Heart right ventricle (tissue), 16 donors: ENCODE measurements at regions not wholly inside any gene's neighbourhood (a gene's known extent, or its start where the extent isn't known, plus 50 kb on each side); places are given as distances from the start of the nearest gene placed in this dataset.
"Not testable (repeated sequence)": the region's sequence is repeated elsewhere in the genome, so short reads cannot be mapped to it uniquely, and the experiment has no call there.

Experiments used
- ATAC-seq, 8 donors: fragments of 200-7000 bp; cut with Tn5 transposase; one replicate each; pipeline ENCODE4 v1.9.1; 2020; ENCODE audit warnings: mild to moderate bottlenecking in 8 of 8, moderate library complexity in 8 of 8, moderate number of reproducible peaks in 1 of 8
- DNase-seq, 2 donors: peaks; one replicate each; pipeline ENCODE4 v3.0.0-alpha.2; 2020
- H3K27ac ChIP-seq, 10 donors: fragments of 200-600 bp; sonication (generic) in 2 of 10; one replicate each; pipeline versions ENCODE4 v1.5.0 to v1.8.0; 2020 to 2022; ENCODE audit warnings: mild to moderate bottlenecking in 3 of 10
- H3K27me3 ChIP-seq, 7 donors: fragments of 200-600 bp; one replicate each; pipeline ENCODE4 v1.8.0; 2021 to 2022; ENCODE audit warnings: mild to moderate bottlenecking in 2 of 7
- H3K36me3 ChIP-seq, 9 donors: fragments of 200-600 bp; sonication (generic) in 1 of 9; one replicate each; pipeline versions ENCODE4 v1.5.0 to v1.8.0; 2020 to 2022; ENCODE audit warnings: mild to moderate bottlenecking in 2 of 9
- H3K4me1 ChIP-seq, 9 donors: fragments of 200-600 bp; sonication (generic) in 1 of 9; one replicate each; pipeline versions ENCODE4 v1.5.0 to v1.8.0; 2020 to 2022; ENCODE audit warnings: mild to moderate bottlenecking in 4 of 9
- H3K4me3 ChIP-seq, 10 donors: fragments of 200-600 bp; sonication (generic) in 2 of 10; one replicate each; pipeline versions ENCODE4 v1.5.0 to v1.8.0; 2020 to 2022; ENCODE audit warnings: mild to moderate bottlenecking in 7 of 10, moderate library complexity in 2 of 10
- H3K9me3 ChIP-seq, 11 donors: fragments of 200-600 bp in 10 of 11; sonication (generic) in 2 of 11; one replicate each; pipeline versions ENCODE4 v1.5.0 to v1.8.0; 2013 to 2022; ENCODE audit warnings: mild to moderate bottlenecking in 2 of 11, control low read depth in 1 of 11, moderate library complexity in 1 of 11
- WGBS, 2 donors: extraction: QIAGEN DNeasy Blood & Tissue Kit; methylation state at CpG; one replicate each; pipeline ENCODE4 v1.1.7; 2013; ENCODE audit warnings: inconsistent platforms in 1 of 2; 5-methylcytosine and 5-hydroxymethylcytosine counted together
- intact Hi-C, 10 donors: fragments of 100-400 bp; cut with DNase I; formaldehyde crosslinking; loops; one replicate each; pipeline versions ENCODE4 v1.11.1 to v1.14.2; 2022
- TF ChIP-seq, protein P1 (sequence below), 9 donors: fragments of 200-600 bp; sonication (generic) in 2 of 9; IDR thresholded peaks; one replicate each; pipeline versions ENCODE4 v1.5.0 to v1.8.0; 2021 to 2022; ENCODE audit warnings: antibody characterized with exemption in 9 of 9, mild to moderate bottlenecking in 5 of 9, moderate library complexity in 1 of 9
- donor health status: Arrhythmogenic right ventricular cardiomyopathy.
- donor health status: ischemic (EF 13 %, LVEDD 7.1; RV severe dilation, severe dysfunction).
- donor health status: healthy with polysubstance abuse.
- donor health status: DM: no; HTN: yes; CAD: no.
- donor health status: DM: no; HTN: no; CAD: no.
- donor health status: ischemic (EF 25% LVEDD 6.9; RV normal size, moderate dysfunction).
- donor health status: ischemic (EF 25% LVEDD 5.7; RV mildly dilated, moderate dysfunction).
- donor health status: healthy.
- donor health status: DM: yes; HTN: yes; CAD: no.
- donor health status: Ischemic cardiomyopathy.
- donor health status: ischemic (EF 35%, LVEDD 5.7; RV mildly dilated, moderate dysfunction).
- donor health status: nonischemic (EF 11% LVEDD 7.7; RV severe dilation, severe dysfunction).
- donor health status: DM: yes; HTN: yes; CAD: no.
- donor health status: PGD.
- donor health status: ischemic (EF 29% LVEDD 5.4; RV normal size, mild dysfunction).
- donor health status: nonischemic (EF 23%, LVEDD 6.1; RV moderate dilation, normal function).

DNA sequence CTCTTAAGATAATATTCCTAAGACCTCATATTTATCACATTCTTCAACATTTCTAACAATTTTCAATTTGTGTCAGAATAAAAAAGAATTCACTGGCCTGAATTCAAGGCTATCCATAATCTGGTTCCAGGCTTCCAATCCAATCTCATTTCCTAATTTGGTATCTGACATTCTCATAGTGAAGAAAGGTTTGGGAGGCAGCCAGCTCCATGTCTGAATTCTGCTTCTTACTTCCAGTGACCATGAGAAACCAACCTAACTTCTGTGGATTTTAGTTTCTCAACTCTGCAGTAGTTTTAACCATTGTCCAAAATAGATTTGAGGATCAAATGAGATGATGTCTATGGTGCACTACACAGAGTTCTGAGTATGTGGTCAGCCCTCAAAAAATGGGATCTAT lies 439.1 kb upstream of the GCFC2 start:
- DNase-seq (no peak), ATAC-seq (no peak)
- no peaks in the 10 kb centered on the region for H3K27me3 ChIP-seq
- peaks cover 0 to 16% (median 8%) of the 10 kb centered on the region in 11 donors for H3K9me3 ChIP-seq
- H3K4me3 ChIP-seq: no peak overlapping the region
- no peaks in the 10 kb centered on the region for H3K36me3 ChIP-seq
- no peaks in the 10 kb centered on the region for H3K4me1 ChIP-seq
- no peak overlapping the region for H3K27ac ChIP-seq
- TF ChIP-seq, protein P1, sequence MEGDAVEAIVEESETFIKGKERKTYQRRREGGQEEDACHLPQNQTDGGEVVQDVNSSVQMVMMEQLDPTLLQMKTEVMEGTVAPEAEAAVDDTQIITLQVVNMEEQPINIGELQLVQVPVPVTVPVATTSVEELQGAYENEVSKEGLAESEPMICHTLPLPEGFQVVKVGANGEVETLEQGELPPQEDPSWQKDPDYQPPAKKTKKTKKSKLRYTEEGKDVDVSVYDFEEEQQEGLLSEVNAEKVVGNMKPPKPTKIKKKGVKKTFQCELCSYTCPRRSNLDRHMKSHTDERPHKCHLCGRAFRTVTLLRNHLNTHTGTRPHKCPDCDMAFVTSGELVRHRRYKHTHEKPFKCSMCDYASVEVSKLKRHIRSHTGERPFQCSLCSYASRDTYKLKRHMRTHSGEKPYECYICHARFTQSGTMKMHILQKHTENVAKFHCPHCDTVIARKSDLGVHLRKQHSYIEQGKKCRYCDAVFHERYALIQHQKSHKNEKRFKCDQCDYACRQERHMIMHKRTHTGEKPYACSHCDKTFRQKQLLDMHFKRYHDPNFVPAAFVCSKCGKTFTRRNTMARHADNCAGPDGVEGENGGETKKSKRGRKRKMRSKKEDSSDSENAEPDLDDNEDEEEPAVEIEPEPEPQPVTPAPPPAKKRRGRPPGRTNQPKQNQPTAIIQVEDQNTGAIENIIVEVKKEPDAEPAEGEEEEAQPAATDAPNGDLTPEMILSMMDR (IDR thresholded peaks at IDR 0.05): no peak
- intact Hi-C loops: no loop called here

DNA sequence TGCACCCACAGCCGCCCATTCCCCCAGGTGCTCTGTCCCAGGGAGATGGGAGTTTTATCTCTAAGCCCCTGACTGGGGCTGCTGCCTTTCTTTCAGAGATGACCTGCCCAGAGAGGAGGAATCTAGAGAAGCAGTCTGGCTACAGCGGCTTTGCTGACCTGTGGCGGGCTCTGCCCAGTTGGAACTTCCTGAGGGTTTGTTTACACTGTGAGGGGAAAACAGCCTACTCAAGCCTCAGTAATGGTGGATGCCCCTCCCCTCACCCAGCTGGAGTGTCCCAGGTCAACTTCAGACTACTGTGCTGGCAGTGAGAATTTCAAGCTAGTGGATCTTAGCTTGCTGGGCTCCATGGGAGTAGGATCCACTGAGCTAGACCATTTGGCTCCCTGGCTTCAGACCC lies 428.6 kb upstream of the GCFC2 start:
- 55 to 62% methylated on average over 3 of the region's 3 CpGs for WGBS, 2 donors
- H3K27me3 ChIP-seq, intact Hi-C loops, DNase-seq, H3K36me3 ChIP-seq, H3K4me3 ChIP-seq, H3K27ac ChIP-seq, H3K4me1 ChIP-seq, ATAC-seq: not testable (repeated sequence)
- peaks cover 0 to 39% (median 2%) of the 10 kb centered on the region in 11 donors for H3K9me3 ChIP-seq

DNA sequence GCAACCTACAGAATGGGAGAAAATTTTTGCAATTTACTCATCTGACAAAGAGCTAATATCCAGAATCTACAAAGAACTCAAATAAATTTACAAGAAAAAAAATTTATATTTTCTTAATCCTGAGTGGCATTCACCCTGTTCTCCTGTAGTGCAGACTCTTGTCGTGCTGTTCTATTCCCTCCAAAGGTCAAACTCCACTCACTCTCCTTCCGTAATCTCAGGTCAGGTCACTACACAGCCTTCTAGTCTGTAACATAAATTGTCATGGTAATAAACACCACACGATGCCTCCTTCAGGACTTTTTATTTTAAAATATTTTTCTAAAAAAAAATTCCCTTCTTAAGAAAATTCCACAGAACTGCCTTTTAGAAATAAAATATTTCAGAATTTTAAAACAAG lies 417.9 kb upstream of the GCFC2 start:
- no peak overlapping the region for H3K27ac ChIP-seq
- H3K9me3 ChIP-seq: peaks cover 0 to 10% (median 0%) of the 10 kb centered on the region in 11 donors
- H3K27me3 ChIP-seq: no peaks in the 10 kb centered on the region
- ATAC-seq: no peak
- WGBS, 2 donors: 63 to 79% methylated on average over 3 of the region's 3 CpGs
- H3K36me3 ChIP-seq: no peaks in the 10 kb centered on the region
- no peak overlapping the region for H3K4me3 ChIP-seq
- intact Hi-C loops: no loop called here
- TF ChIP-seq, protein P1 (IDR thresholded peaks at IDR 0.05): no peak
- no peaks in the 10 kb centered on the region for H3K4me1 ChIP-seq
- no peak for DNase-seq

DNA sequence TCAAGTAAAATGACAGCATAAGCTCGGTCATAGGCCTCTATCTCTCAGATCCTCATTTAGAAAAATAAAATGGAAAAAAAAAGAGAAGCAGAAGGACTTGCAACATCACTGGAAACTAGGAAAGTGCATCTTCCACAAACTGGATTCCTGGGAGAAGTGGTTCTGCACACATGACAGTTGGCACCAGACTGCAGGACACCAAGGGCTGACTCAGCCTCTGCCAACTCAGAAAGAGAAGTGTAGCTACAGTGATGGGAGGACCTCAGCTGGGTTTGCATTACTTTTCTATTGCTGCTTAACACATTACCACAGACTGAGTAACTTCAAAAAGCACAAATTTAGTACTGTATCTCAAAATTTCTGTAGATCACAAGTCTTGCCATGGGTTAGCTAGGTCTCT lies 409.5 kb upstream of the GCFC2 start:
- Histone ChIP-seq H3K27ac (no peak overlapping the region), H3K36me3 (no peaks in the 10 kb centered on the region), H3K4me1 (no peaks in the 10 kb centered on the region), H3K4me3 (no peak overlapping the region), H3K9me3 (peaks cover 0 to 12% (median 3%) of the 10 kb centered on the region in 11 donors), H3K27me3 (no peaks in the 10 kb centered on the region)
- TF ChIP-seq, protein P1 (IDR thresholded peaks at IDR 0.05): no peak
- WGBS, 2 donors: 63 to 65% methylated on average over 1 of the region's 1 CpG
- ATAC-seq (no peak), DNase-seq (no peak)
- intact Hi-C loops: no loop called here

DNA sequence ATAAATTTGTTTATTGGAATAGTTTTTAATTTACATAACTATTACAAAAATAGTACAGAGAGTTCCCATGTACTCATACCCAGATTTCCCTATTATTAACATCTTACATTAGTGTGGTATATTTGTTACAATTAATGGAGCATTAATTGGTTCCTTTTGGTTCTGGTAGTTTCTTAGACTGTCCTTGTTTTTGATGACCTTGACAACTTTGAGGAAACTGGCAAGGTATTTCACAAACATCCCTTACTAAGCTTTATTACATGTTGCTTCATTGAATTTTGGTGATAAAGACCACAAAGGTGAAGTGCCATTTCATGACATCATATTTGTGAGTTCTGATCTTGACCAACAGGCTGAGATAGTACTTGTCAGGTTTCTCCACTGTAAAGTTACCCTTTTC lies 379.0 kb upstream of the GCFC2 start:
- no peak for ATAC-seq
- intact Hi-C loops: no loop called here
- TF ChIP-seq, protein P1 (IDR thresholded peaks at IDR 0.05): no peak
- Histone ChIP-seq H3K4me3 (no peak overlapping the region), H3K27ac (no peak overlapping the region), H3K9me3 (peaks cover 0 to 17% (median 0%) of the 10 kb centered on the region in 11 donors), H3K4me1 (no peaks in the 10 kb centered on the region), H3K27me3 (no peaks in the 10 kb centered on the region), H3K36me3 (no peaks in the 10 kb centered on the region)
- no peak for DNase-seq
